Stimulated activated CD4-positive, alpha-beta T cell treated with anti-CD3 and anti-CD28 coated beads, Interleukin-4, amount 100 ng/mL, for 4 hours (primary cell): ENCODE measurements at regions not wholly inside any gene's neighbourhood (a gene's known extent, or its start where the extent isn't known, plus 50 kb on each side); places are given as distances from the start of the nearest gene placed in this dataset.
"Not testable (repeated sequence)": the region's sequence is repeated elsewhere in the genome, so short reads cannot be mapped to it uniquely, and the experiment has no call there.

Source experiments
- DNase-seq, 2 experiments: peaks; one replicate each; pipeline ENCODE4 v3.0.0-alpha.2; 2020

DNA sequence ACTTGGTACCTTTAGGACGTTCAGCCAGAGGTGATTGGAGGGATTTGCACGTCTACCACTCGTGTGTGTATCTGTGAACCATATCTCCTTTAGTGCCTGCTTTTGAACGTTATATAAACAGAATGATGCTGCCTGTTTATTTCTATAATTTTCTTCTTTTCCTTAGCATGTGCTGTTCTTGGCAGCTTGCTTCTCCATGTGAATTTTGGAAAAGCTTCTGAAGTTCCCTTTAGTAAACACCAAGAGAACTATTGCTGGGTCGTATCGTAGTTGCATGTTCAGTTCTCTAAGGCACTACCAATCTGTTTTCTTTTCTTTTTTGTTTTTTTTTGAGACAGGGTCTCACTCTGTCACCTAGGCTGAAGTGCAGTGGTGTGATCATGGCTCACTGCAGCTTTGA is 73.8 kb upstream of the FANCC start:
- not testable (repeated sequence) for DNase-seq

- DNase-seq, result no peak
Measured at GRCh38 chr9:95389373-95389772, 71.9 kb upstream of the FANCC start.

- DNase-seq, result no peak
Measured at GRCh38 chr9:95386843-95387242, 69.3 kb upstream of the FANCC start.

- DNase-seq, result no peak
Measured at GRCh38 chr9:95385521-95385920, 68.0 kb upstream of the FANCC start.

DNA sequence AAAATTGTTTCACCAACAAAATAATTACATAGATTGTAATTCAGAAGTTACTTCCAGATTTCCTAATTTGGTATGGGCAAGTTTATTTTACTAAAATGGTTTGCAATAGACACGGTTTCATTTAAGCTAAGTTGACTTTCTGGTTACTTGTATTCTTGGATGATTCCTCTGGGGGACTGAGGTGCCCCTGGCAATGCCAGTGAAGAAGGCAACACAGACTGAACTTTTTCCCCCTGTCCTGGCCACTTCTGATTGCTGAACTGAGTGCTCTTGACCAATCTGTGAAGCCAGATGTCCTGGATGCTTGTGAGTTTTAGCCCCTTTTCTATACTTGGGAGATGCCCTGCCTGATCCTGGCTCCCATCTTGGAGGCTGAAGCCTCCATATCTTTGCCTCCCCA is 66.3 kb upstream of the FANCC start:
- DNase-seq, result no peak

- no peak for DNase-seq
Measured at GRCh38 chr9:95383185-95383676, 65.7 kb upstream of the FANCC start.

GRCh38 chr9:95382433-95382832 is 64.9 kb upstream of the FANCC start:
- DNase-seq, result no peak

DNA sequence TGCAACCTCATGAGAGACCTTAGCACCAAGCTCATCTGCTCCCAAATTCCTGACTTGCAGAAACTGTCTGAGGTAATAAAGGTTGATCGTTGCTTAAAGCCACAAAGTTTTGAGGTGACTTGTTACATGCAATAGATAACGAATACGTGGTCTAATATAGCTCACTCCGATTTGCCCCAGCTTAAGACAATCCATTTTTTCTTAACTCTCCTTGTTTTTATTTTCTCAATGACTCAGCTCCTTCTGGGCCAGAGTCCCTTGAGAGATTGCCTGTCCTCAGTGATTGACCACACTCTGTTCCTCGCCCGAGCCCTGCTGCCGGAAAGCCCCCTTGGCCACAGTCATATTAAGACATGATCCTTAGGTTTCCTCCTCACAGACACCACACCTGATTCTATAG is 63.7 kb upstream of the FANCC start:
- DNase-seq, result no peak

GRCh38 chr9:95379630-95380029 is 62.1 kb upstream of the FANCC start:
- peak in 1 of 2 experiments; percentile 23 for DNase-seq

DNA sequence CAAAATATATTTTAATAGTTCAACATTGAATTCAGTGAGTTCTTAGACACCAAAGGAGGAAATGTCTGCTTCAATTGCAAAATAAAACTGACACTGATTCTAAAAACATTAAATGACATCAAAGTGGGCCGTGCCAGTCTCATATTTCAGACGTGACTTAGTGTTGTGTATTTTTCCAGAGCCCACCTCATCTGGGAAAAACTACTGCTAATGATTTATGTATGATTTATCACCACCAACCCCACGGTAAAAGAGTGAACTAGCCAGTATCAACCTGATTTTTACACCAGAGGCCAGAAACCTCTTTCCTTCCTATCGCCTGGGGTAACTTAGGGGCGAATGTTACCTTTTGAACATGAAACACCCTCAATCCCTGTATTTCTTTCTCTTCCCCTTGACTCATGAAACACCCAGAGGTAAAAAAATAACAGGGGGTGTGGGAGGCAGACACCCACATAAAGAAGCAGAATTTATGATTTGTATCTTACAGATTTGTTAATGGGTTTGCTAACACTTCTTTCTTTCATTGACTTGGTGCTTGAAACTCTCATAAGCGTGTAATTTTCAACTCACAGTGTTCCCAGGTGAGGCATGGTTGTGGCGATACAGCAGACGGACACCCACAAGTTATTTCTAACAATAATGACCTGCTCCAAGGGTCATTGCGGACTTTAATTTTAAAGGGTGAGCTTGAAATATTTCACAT is 56.4 kb upstream of the FANCC start:
- no peak for DNase-seq

GRCh38 chr9:95373069-95373681 is 55.7 kb upstream of the FANCC start:
- no peak for DNase-seq

DNA sequence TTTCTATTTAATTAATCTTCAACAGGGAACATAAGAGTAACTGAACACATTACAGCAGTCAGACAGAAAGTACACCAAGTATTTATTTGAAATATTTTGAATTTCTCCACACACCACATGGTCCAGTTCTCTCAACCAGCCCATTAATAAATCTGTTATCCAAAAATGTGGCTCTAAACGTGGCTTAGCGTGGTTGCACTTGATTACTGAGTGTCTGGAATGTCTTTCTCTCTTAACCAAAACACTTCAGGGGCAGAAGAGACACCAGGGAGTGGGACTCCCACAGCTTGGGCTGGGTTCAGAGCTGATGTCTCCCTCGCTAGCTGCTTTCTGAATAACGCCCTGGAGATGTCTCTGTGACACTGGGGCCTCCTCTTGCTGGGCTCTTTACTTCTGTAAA is 52.6 kb upstream of the FANCC start:
- DNase-seq, result no peak

DNA sequence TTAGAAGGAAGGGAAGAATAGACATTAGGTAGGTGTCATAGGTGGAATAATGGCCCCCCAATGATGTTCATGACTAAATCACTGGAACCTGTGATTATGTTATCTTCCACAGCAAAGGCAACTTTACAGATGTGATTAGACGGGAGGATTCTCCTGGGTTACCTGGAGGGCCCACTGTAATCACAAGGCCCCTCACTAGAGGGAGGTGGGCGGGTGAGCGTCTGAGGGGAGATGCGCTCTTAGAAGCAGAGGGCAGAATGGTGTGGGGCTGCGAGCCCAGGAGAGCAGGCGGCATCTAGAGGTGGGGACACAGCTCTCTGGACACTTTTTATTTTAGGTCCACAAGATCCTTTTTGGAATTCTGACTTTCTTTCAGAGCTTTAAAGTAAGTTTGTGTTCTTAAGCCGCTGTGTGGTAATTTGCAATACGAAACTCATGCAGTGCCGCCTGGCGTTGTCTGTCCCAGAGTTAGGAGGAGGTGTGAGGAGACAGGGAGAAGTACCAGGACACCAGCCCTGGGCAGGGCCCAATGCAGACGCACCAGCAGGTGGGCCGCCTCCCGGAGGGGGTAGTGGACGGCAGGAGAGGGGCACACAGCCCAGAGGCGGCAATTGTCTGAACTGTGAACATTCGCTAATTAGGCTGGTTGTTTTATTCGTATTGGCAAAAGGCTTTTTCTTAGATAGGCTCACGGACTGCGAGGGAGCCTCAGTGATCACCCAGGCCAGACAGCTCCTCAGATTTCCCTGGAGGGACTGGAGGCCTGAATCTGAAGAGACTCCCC is 51.1 kb upstream of the FANCC start:
- no peak for DNase-seq
